ENCODE measurements at regions not wholly inside any gene's neighbourhood (a gene's known extent, or its start where the extent isn't known, plus 50 kb on each side); places are given as distances from the start of the nearest gene placed in this dataset.

GRCh38 chrX:13876652-13877051, 59.8 kb upstream of the GPM6B start:
- no peak overlapping the region for H3K4me2 ChIP-seq (ENCODE audit: unreplicated experiment)
- no peaks in the 10 kb centered on the region for H3K9me3 ChIP-seq (ENCODE audit: low read depth)
- no peaks in the 10 kb centered on the region for H3F3A ChIP-seq (ENCODE audit: insufficient read depth)
- H3K36me3 ChIP-seq (ENCODE audit: low read depth), result no peaks in the 10 kb centered on the region
- in situ Hi-C loops (cut with MboI), result no loop called here
- TF ChIP-seq EZH2phosphoT487 (IDR thresholded peaks at IDR 0.05; ENCODE audit: insufficient read depth, low read depth), result no peak
- TF ChIP-seq EZH2 (IDR thresholded peaks at IDR 0.05; ENCODE audit: insufficient read depth, poor library complexity, severe bottlenecking), result no peak
- no peaks in the 10 kb centered on the region for H3K79me2 ChIP-seq (ENCODE audit: insufficient read depth)
- H3K9ac ChIP-seq, result no peak overlapping the region
- no peaks in the 10 kb centered on the region for H3K4me1 ChIP-seq (ENCODE audit: insufficient read depth)
- no peaks in the 10 kb centered on the region for H3K27me3 ChIP-seq (replicated peaks; ENCODE audit: insufficient read depth)
- no peak overlapping the region for H2AFZ ChIP-seq
- no peak overlapping the region for H3K4me3 ChIP-seq
- DNase-seq, result peak; percentile 40
- no peak overlapping the region for H3K27ac ChIP-seq
- H3K9me2 ChIP-seq (ENCODE audit: insufficient read depth), result no peaks in the 10 kb centered on the region
- no peaks in the 10 kb centered on the region for H4K20me1 ChIP-seq (ENCODE audit: insufficient read depth)
- WGBS, 2 experiments (ENCODE audit: low coverage in 1 of 2, low lambda C conversion rate in 2 of 2, missing lambda C conversion rate in 2 of 2), result 0% methylated on average over 2 of the region's 4 CpGs; no CpG with 5 or more reads in 1 of the 2 experiments

GRCh38 chrX:13875572-13875971, 58.7 kb upstream of the GPM6B start:
- H3K79me2 ChIP-seq (ENCODE audit: insufficient read depth), result no peaks in the 10 kb centered on the region
- in situ Hi-C loops (cut with MboI), result no loop called here
- H3K9me3 ChIP-seq (ENCODE audit: low read depth), result no peaks in the 10 kb centered on the region
- H3K4me2 ChIP-seq (ENCODE audit: unreplicated experiment), result no peak overlapping the region
- H2AFZ ChIP-seq, result no peak overlapping the region
- no peak overlapping the region for H3K4me3 ChIP-seq
- no peaks in the 10 kb centered on the region for H4K20me1 ChIP-seq (ENCODE audit: insufficient read depth)
- H3K9me2 ChIP-seq (ENCODE audit: insufficient read depth), result no peaks in the 10 kb centered on the region
- no peak overlapping the region for H3K9ac ChIP-seq
- no peaks in the 10 kb centered on the region for H3K36me3 ChIP-seq (ENCODE audit: low read depth)
- H3K27me3 ChIP-seq (replicated peaks; ENCODE audit: insufficient read depth), result no peaks in the 10 kb centered on the region
- TF ChIP-seq EZH2phosphoT487 (IDR thresholded peaks at IDR 0.05; ENCODE audit: insufficient read depth, low read depth) (no peak), EZH2 (IDR thresholded peaks at IDR 0.05; ENCODE audit: insufficient read depth, poor library complexity, severe bottlenecking) (no peak)
- no peak for DNase-seq
- H3F3A ChIP-seq (ENCODE audit: insufficient read depth), result no peaks in the 10 kb centered on the region
- 22 to 27% methylated on average over 3 of the region's 3 CpGs for WGBS, 2 experiments (ENCODE audit: low coverage in 1 of 2, low lambda C conversion rate in 2 of 2, missing lambda C conversion rate in 2 of 2)
- H3K4me1 ChIP-seq (ENCODE audit: insufficient read depth), result no peaks in the 10 kb centered on the region
- no peak overlapping the region for H3K27ac ChIP-seq

- in situ Hi-C loops (cut with MboI), result no loop called here
- Histone ChIP-seq H3K9me2 (ENCODE audit: insufficient read depth) (no peaks in the 10 kb centered on the region), H3K27ac (peak overlapping the region; percentile 27; the same call in 1 of the 2 replicates), H4K20me1 (ENCODE audit: insufficient read depth) (no peaks in the 10 kb centered on the region), H3K9me3 (ENCODE audit: low read depth) (no peaks in the 10 kb centered on the region), H3K36me3 (ENCODE audit: low read depth) (no peaks in the 10 kb centered on the region), H3K4me3 (no peak overlapping the region), H2AFZ (no peak overlapping the region), H3K4me1 (ENCODE audit: insufficient read depth) (peaks cover 20% of the 10 kb centered on the region), H3F3A (ENCODE audit: insufficient read depth) (0 out of 2 replicates have a peak, but pooled peaks cover 11% of the 10 kb centered on the region), H3K79me2 (ENCODE audit: insufficient read depth) (no peaks in the 10 kb centered on the region), H3K4me2 (ENCODE audit: unreplicated experiment) (no peak overlapping the region), H3K27me3 (replicated peaks; ENCODE audit: insufficient read depth) (no peaks in the 10 kb centered on the region), H3K9ac (no peak overlapping the region)
- peak; percentile 58 for DNase-seq
- TF ChIP-seq EZH2phosphoT487 (IDR thresholded peaks at IDR 0.05; ENCODE audit: insufficient read depth, low read depth) (no peak), EZH2 (IDR thresholded peaks at IDR 0.05; ENCODE audit: insufficient read depth, poor library complexity, severe bottlenecking) (no peak)
These were observed 51.7 kb upstream of the GPM6B start for GRCh38 chrX:13868591-13868990.

All from GM23248 (cell line).